ENCODE measurements at regions not wholly inside any gene's neighbourhood (a gene's known extent, or its start where the extent isn't known, plus 50 kb on each side); places are given as distances from the start of the nearest gene placed in this dataset.

DNA sequence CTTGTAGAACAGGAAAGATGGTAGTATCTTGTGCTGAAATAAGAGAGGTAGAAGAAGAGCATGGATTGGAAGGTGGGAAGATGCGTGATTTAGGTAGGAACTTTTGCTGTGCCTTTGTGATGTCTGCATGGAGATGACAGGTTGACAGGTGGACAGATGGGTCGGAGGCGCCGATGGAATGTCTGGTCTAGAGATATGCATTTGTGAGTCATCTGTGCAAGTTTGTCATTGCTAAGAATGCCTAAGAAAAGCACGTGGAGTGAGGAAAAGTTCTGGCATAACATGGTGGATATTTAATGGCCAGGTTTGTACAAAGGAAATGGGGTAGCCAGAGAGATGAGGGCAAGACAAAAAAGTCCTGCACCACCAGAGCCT lies 76.0 kb upstream of the ARMC3 start:
- DNase-seq (ENCODE audit: insufficient read length, low spot score) = no peak
- no peak for FAIRE-seq
- TF ChIP-seq, protein P1, sequence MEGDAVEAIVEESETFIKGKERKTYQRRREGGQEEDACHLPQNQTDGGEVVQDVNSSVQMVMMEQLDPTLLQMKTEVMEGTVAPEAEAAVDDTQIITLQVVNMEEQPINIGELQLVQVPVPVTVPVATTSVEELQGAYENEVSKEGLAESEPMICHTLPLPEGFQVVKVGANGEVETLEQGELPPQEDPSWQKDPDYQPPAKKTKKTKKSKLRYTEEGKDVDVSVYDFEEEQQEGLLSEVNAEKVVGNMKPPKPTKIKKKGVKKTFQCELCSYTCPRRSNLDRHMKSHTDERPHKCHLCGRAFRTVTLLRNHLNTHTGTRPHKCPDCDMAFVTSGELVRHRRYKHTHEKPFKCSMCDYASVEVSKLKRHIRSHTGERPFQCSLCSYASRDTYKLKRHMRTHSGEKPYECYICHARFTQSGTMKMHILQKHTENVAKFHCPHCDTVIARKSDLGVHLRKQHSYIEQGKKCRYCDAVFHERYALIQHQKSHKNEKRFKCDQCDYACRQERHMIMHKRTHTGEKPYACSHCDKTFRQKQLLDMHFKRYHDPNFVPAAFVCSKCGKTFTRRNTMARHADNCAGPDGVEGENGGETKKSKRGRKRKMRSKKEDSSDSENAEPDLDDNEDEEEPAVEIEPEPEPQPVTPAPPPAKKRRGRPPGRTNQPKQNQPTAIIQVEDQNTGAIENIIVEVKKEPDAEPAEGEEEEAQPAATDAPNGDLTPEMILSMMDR (IDR thresholded peaks at IDR 0.05; ENCODE audit: insufficient read depth, missing control alignments) = no peak

GRCh38 chr10:22850541-22850940 lies 77.3 kb upstream of the ARMC3 start:
- DNase-seq (ENCODE audit: insufficient read length, low spot score) (no peak), FAIRE-seq (no peak)
- TF ChIP-seq, protein P1 (IDR thresholded peaks at IDR 0.05; ENCODE audit: insufficient read depth, missing control alignments) = no peak

GRCh38 chr10:22849077-22849805 lies 78.6 kb upstream of the ARMC3 start:
- TF ChIP-seq, protein P1 (IDR thresholded peaks at IDR 0.05; ENCODE audit: insufficient read depth, missing control alignments) = no peak
- DNase-seq (ENCODE audit: insufficient read length, low spot score) = no peak
- no peak for FAIRE-seq

DNA sequence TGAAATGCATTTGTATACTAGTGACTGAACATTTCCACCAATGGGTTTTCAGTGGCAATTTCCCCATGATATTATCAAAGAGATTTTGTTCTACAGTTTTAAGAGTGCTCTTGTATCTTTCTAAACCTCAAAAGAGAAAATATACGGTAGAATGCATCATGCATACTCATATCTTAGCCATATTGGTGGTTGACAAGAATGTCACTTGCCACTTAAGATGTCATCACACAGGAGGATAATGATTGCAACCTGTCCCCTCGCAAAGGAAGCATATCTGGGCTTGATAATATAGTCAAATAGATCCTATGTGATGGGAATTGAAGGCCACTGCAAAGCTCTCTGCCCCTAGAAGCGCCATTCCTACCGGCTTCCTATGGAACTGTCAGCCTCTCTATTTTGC lies 79.3 kb upstream of the ARMC3 start:
- DNase-seq (ENCODE audit: insufficient read length, low spot score) = no peak
- no peak for FAIRE-seq
- TF ChIP-seq, protein P1 (IDR thresholded peaks at IDR 0.05; ENCODE audit: insufficient read depth, missing control alignments) = no peak

GRCh38 chr10:22846294-22846693 lies 81.6 kb upstream of the ARMC3 start:
- TF ChIP-seq, protein P1 (IDR thresholded peaks at IDR 0.05; ENCODE audit: insufficient read depth, missing control alignments) = no peak
- FAIRE-seq (no peak), DNase-seq (ENCODE audit: insufficient read length, low spot score) (no peak)

- DNase-seq (ENCODE audit: insufficient read length, low spot score) (no peak), FAIRE-seq (no peak)
- TF ChIP-seq, protein P1 (IDR thresholded peaks at IDR 0.05; ENCODE audit: insufficient read depth, missing control alignments) = no peak
These were observed 88.2 kb upstream of the ARMC3 start for GRCh38 chr10:22839639-22840038.

GRCh38 chr10:22837771-22838170 lies 90.1 kb upstream of the ARMC3 start:
- DNase-seq (ENCODE audit: insufficient read length, low spot score) (no peak), FAIRE-seq (no peak)
- TF ChIP-seq, protein P1 (IDR thresholded peaks at IDR 0.05; ENCODE audit: insufficient read depth, missing control alignments) = no peak

All from D721Med (cell line).